K562 (cell line): ENCODE measurements at regions not wholly inside any gene's neighbourhood (a gene's known extent, or its start where the extent isn't known, plus 50 kb on each side); places are given as distances from the start of the nearest gene placed in this dataset.

Source experiments
- ATAC-seq: fragments of 200-7000 bp; cut with Tn5 transposase; 3 replicates; pipeline ENCODE4 v1.9.1; 2020; ENCODE audit warnings: moderate library complexity
- BruUV-seq: library from RNA; stranded (reverse); fragments of 400-500 nt; replicated peaks from 2 replicates; lab custom pipeline; 2021; lab: Mats Ljungman, UMichigan
- CTCF ChIA-PET: fragments of 300-600 bp; formaldehyde crosslinking; extraction: SDS; loops from one replicate; lab custom pipeline; 2021; ENCODE audit warnings: low intra/inter-chr PET ratio; lab: Yijun Ruan, JAX
- POLR2A ChIA-PET: fragments of 300-600, 350-650 bp; sonication (Branson Sonifier 250); formaldehyde crosslinking; extraction: SDS; loops from one replicate; lab custom pipeline; 2021; ENCODE audit warnings: antibody characterized with exemption, inconsistent platforms; lab: Yijun Ruan, JAX
- DNase-seq, 4 experiments: peaks; one replicate each; pipeline versions ENCODE4 v3.0.0 to v3.0.0-alpha.2; 2011 to 2018; ENCODE audit warnings: low spot score in 3 of 4, mixed read lengths in 3 of 4; ENCODE audit errors: extremely low read depth in 1 of 4
- FAIRE-seq: peaks from 2 replicates; lab custom pipeline; 2011; peaks lifted over from hg19 to GRCh38; lab: Jason Lieb, UNC
- H2AFZ ChIP-seq: 2 replicates; pipeline ENCODE4 v1.6.0; 2011; ENCODE audit warnings: low read depth, low read length, control low read depth, inconsistent platforms
- H3K27ac ChIP-seq: fragments of 200-600 bp; 3 replicates; pipeline ENCODE4 v1.8.0; 2011; ENCODE audit warnings: low read depth, mild to moderate bottlenecking, control low read depth, inconsistent platforms, low read length, moderate library complexity, mixed read lengths; ENCODE audit errors: extremely low read depth
- H3K27me3 ChIP-seq, 2 experiments: fragments of 300-600 bp in 1 of 2; 2 replicates in 1 of 2; 3 replicates in 1 of 2; pipeline versions ENCODE4 v1.6.0 to v1.8.0; 2011; ENCODE audit warnings: inconsistent platforms in 2 of 2, low read length in 2 of 2, mild to moderate bottlenecking in 1 of 2, mixed read lengths in 1 of 2, moderate library complexity in 1 of 2; ENCODE audit not compliant: control insufficient read depth in 2 of 2, insufficient read depth in 2 of 2
- H3K36me3 ChIP-seq: fragments of 300-600 bp; 3 replicates; pipeline ENCODE4 v1.8.0; 2011; ENCODE audit warnings: mild to moderate bottlenecking, low read length, inconsistent platforms; ENCODE audit not compliant: control insufficient read depth, insufficient read depth
- H3K4me1 ChIP-seq, 2 experiments: fragments of 200-600 bp in 1 of 2; replicated peaks in 1 of 2; 2 replicates in 1 of 2; 3 replicates in 1 of 2; pipeline versions ENCODE4 v1.5.1 to v1.8.0; 2011; ENCODE audit warnings: inconsistent platforms in 2 of 2, low read length in 2 of 2, mild to moderate bottlenecking in 1 of 2, mixed read lengths in 1 of 2, moderate library complexity in 1 of 2; ENCODE audit not compliant: control insufficient read depth in 2 of 2, insufficient read depth in 2 of 2
- H3K4me2 ChIP-seq: 2 replicates; pipeline ENCODE4 v1.6.1; 2011; ENCODE audit warnings: low read length, control low read depth, inconsistent platforms, mixed read lengths; ENCODE audit not compliant: insufficient read depth
- H3K4me3 ChIP-seq: fragments of 200-600 bp; sonication (generic), shearing (Covaris generic); 2 replicates; pipeline ENCODE4 v1.5.1; 2016; ENCODE audit warnings: control low read depth, inconsistent platforms
- H3K79me2 ChIP-seq: fragments of 200-600 bp; 3 replicates; pipeline ENCODE4 v1.8.0; 2011; ENCODE audit warnings: low read length, inconsistent platforms; ENCODE audit not compliant: control insufficient read depth, insufficient read depth
- H3K9ac ChIP-seq, 2 experiments: 2 replicates each; pipeline versions ENCODE4 v1.6.0 to v1.6.1; 2011; ENCODE audit warnings: low read depth in 2 of 2, low read length in 2 of 2, control low read depth in 1 of 2, inconsistent platforms in 1 of 2, mild to moderate bottlenecking in 1 of 2, mixed read lengths in 1 of 2; ENCODE audit not compliant: insufficient read depth in 1 of 2
- H3K9me1 ChIP-seq: one replicate; pipeline ENCODE4 v1.6.0; 2011; ENCODE audit warnings: inconsistent platforms, mild to moderate bottlenecking, low read length, moderate library complexity; ENCODE audit not compliant: control insufficient read depth, insufficient read depth
- H3K9me3 ChIP-seq: replicated peaks from 2 replicates; pipeline ENCODE4 v1.5.1; 2011; ENCODE audit warnings: low read depth, low read length, inconsistent platforms; ENCODE audit not compliant: control insufficient read depth, insufficient read depth
- H4K20me1 ChIP-seq: replicated peaks from 2 replicates; pipeline ENCODE4 v1.6.1; 2011; ENCODE audit warnings: low read length, inconsistent platforms, mixed read lengths; ENCODE audit not compliant: control insufficient read depth, insufficient read depth
- KLF1 ChIP-seq: fragments of 450-650 bp; IDR thresholded peaks from 2 replicates; pipeline ENCODE4 v1.6.1; 2016; ENCODE audit warnings: missing genetic modification characterization, missing compliant biosample characterization
- MLX ChIP-seq, 2 experiments: fragments of 450-650 bp in 1 of 2; sonication (generic) in 1 of 2; formaldehyde crosslinking; conservative IDR thresholded peaks; 2 replicates each; pipeline versions ENCODE4 v1.4.0 to v1.8.1; 2020 to 2022; ENCODE audit warnings: mild to moderate bottlenecking in 1 of 2, missing genetic modification reagents in 1 of 2
- NR2C2 ChIP-seq, 2 experiments: fragments of 200-800 bp in 1 of 2; sonication (Bioruptor generic) in 1 of 2; sonication (generic) in 1 of 2; formaldehyde crosslinking in 1 of 2; IDR thresholded peaks; 2 replicates each; pipeline versions ENCODE4 v1.6.1 to v1.8.0; 2016 to 2022; ENCODE audit warnings: mild to moderate bottlenecking in 1 of 2, missing compliant biosample characterization in 1 of 2, missing genetic modification characterization in 1 of 2, missing genetic modification reagents in 1 of 2
- PHTF2 ChIP-seq: fragments of 250-450 bp; sonication (Bioruptor Pico); IDR thresholded peaks from 2 replicates; pipeline ENCODE4 v1.5.0; 2021; ENCODE audit warnings: mild to moderate bottlenecking
- POLR2H ChIP-seq: IDR thresholded peaks from 2 replicates; pipeline ENCODE4 v1.6.1; 2016; ENCODE audit warnings: missing genetic modification characterization, low read depth, mild to moderate bottlenecking, control low read depth, missing compliant biosample characterization, moderate library complexity
- SMARCA5 ChIP-seq: fragments of 450-650 bp; IDR thresholded peaks from 2 replicates; pipeline ENCODE4 v1.6.1; 2016
- ZKSCAN8 ChIP-seq: fragments of 200-800 bp; sonication (Bioruptor generic); IDR thresholded peaks from 2 replicates; pipeline ENCODE4 v1.6.1; 2016; ENCODE audit warnings: missing genetic modification characterization, missing compliant biosample characterization
- ZNF24 ChIP-seq: fragments of 450-650 bp; IDR thresholded peaks from 2 replicates; pipeline ENCODE4 v1.6.1; 2016
- ZNF584 ChIP-seq: fragments of 200-800 bp; sonication (Bioruptor generic); IDR thresholded peaks from 2 replicates; pipeline ENCODE4 v1.6.1; 2016; ENCODE audit warnings: low read depth, mild to moderate bottlenecking, missing genetic modification characterization, missing compliant biosample characterization
- ZNF707 ChIP-seq: fragments of 250-450 bp; sonication (Bioruptor Pico); conservative IDR thresholded peaks from 2 replicates; pipeline ENCODE4 v1.8.0; 2022; ENCODE audit warnings: inconsistent platforms, mild to moderate bottlenecking, moderate library complexity
- WGBS: fragments of 100-300 bp; shearing (Covaris generic); methylation state at CpG from one replicate; pipeline ENCODE4 v1.1.6; 2016; ENCODE audit warnings: low coverage, mixed read lengths; ENCODE audit not compliant: insufficient coverage; ENCODE audit errors: missing lambda C conversion rate; 5-methylcytosine and 5-hydroxymethylcytosine counted together
- in situ Hi-C: fragments of 300-500 bp; cut with MboI; formaldehyde crosslinking; loops from 4 replicates; pipeline ENCODE4 v1.15.0; 2018; ENCODE audit warnings: inconsistent platforms, mixed read lengths
- intact Hi-C: fragments of 100-400 bp; cut with micrococcal nuclease; formaldehyde crosslinking; loops from 2 replicates; pipeline ENCODE4 v1.14.2; 2022
- TF ChIP-seq, protein P1 (sequence below), 2 experiments: fragments of 450-650 bp in 1 of 2; IDR thresholded peaks; 2 replicates each; pipeline ENCODE4 v1.6.1; 2011 to 2017; ENCODE audit warnings: low read depth in 2 of 2, antibody characterized with exemption in 1 of 2, borderline replicate concordance in 1 of 2, low read length in 1 of 2, mild to moderate bottlenecking in 1 of 2, mixed read lengths in 1 of 2; ENCODE audit not compliant: control insufficient read depth in 1 of 2
- TF ChIP-seq, protein P2 (sequence below): sonication (generic); IDR thresholded peaks from 2 replicates; pipeline ENCODE4 v1.6.1; 2016

GRCh38 chr14:49164074-49164473 lies 422.1 kb downstream of the RPS29 start:
- no peak overlapping the region for H3K4me3 ChIP-seq
- no peak for ATAC-seq

GRCh38 chr14:49160983-49161382 lies 425.2 kb downstream of the RPS29 start:
- FAIRE-seq (no peak), ATAC-seq (no peak), DNase-seq (no peak)
- no TSS peak for BruUV-seq
- Histone ChIP-seq H3K4me2 (no peak overlapping the region), H4K20me1 (no peaks in the 10 kb centered on the region), H3K79me2 (no peaks in the 10 kb centered on the region), H2AFZ (no peak overlapping the region), H3K9me3 (no peaks in the 10 kb centered on the region), H3K4me3 (no peak overlapping the region), H3K9ac (no peak overlapping the region), H3K9me1 (no peaks in the 10 kb centered on the region), H3K36me3 (no peaks in the 10 kb centered on the region), H3K27ac (no peak overlapping the region), H3K4me1 (no peaks in the 10 kb centered on the region), H3K27me3 (no peaks in the 10 kb centered on the region)
- WGBS = 0% methylated on average over 2 of the region's 2 CpGs
- POLR2A ChIA-PET = no interaction called here
- in situ Hi-C loops (no loop called here), intact Hi-C loops (no loop called here)
- CTCF ChIA-PET = no interaction called here
- no peak for TF ChIP-seq ZNF24
- no peak for TF ChIP-seq MLX (CRISPR knock-in tag; conservative IDR thresholded peaks at IDR 0.05)
- TF ChIP-seq, protein P1, sequence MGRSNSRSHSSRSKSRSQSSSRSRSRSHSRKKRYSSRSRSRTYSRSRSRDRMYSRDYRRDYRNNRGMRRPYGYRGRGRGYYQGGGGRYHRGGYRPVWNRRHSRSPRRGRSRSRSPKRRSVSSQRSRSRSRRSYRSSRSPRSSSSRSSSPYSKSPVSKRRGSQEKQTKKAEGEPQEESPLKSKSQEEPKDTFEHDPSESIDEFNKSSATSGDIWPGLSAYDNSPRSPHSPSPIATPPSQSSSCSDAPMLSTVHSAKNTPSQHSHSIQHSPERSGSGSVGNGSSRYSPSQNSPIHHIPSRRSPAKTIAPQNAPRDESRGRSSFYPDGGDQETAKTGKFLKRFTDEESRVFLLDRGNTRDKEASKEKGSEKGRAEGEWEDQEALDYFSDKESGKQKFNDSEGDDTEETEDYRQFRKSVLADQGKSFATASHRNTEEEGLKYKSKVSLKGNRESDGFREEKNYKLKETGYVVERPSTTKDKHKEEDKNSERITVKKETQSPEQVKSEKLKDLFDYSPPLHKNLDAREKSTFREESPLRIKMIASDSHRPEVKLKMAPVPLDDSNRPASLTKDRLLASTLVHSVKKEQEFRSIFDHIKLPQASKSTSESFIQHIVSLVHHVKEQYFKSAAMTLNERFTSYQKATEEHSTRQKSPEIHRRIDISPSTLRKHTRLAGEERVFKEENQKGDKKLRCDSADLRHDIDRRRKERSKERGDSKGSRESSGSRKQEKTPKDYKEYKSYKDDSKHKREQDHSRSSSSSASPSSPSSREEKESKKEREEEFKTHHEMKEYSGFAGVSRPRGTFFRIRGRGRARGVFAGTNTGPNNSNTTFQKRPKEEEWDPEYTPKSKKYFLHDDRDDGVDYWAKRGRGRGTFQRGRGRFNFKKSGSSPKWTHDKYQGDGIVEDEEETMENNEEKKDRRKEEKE (IDR thresholded peaks at IDR 0.05; ENCODE audit: borderline replicate concordance in 1 of 2, control insufficient read depth in 1 of 2, low read depth in 2 of 2, low read length in 1 of 2) = no peak
- TF ChIP-seq PHTF2 (CRISPR knock-in tag) = no peak
- TF ChIP-seq NR2C2 (CRISPR knock-in tag; IDR thresholded peaks at IDR 0.05) = no peak
- TF ChIP-seq NR2C2 (tag; IDR thresholded peaks at IDR 0.05) = no peak
- TF ChIP-seq ZNF584 (CRISPR knock-in tag) = no peak
- no peak for TF ChIP-seq SMARCA5

More at GRCh38 chr14:49164074-49164473, 422.1 kb downstream of the RPS29 start:
- CTCF ChIA-PET = no interaction called here
- FAIRE-seq (no peak), DNase-seq (no peak)
- H3K79me2 ChIP-seq = no peaks in the 10 kb centered on the region
- POLR2A ChIA-PET = no interaction called here
- no TSS peak for BruUV-seq
- H3K27ac ChIP-seq = no peak overlapping the region
- TF ChIP-seq, protein P2, sequence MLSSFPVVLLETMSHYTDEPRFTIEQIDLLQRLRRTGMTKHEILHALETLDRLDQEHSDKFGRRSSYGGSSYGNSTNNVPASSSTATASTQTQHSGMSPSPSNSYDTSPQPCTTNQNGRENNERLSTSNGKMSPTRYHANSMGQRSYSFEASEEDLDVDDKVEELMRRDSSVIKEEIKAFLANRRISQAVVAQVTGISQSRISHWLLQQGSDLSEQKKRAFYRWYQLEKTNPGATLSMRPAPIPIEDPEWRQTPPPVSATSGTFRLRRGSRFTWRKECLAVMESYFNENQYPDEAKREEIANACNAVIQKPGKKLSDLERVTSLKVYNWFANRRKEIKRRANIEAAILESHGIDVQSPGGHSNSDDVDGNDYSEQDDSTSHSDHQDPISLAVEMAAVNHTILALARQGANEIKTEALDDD = no peak
- TF ChIP-seq ZNF707 (CRISPR knock-in tag) (no peak), ZKSCAN8 (no peak), POLR2H (tag) (no peak), KLF1 (tag) (no peak)
- H2AFZ ChIP-seq = no peak overlapping the region
- in situ Hi-C loops (no loop called here), intact Hi-C loops (no loop called here)
- no peak overlapping the region for H3K4me2 ChIP-seq
- H3K36me3 ChIP-seq = no peaks in the 10 kb centered on the region
- no peaks in the 10 kb centered on the region for H4K20me1 ChIP-seq
- no peak overlapping the region for H3K9ac ChIP-seq
- H3K9me1 ChIP-seq = no peaks in the 10 kb centered on the region
- H3K27me3 ChIP-seq = no peaks in the 10 kb centered on the region
- H3K4me1 ChIP-seq = no peaks in the 10 kb centered on the region
- WGBS = 0% methylated on average over 2 of the region's 2 CpGs
- H3K9me3 ChIP-seq = no peaks in the 10 kb centered on the region
